ENCODE measurements at regions not wholly inside any gene's neighbourhood (a gene's known extent, or its start where the extent isn't known, plus 50 kb on each side); places are given as distances from the start of the nearest gene placed in this dataset.

DNA sequence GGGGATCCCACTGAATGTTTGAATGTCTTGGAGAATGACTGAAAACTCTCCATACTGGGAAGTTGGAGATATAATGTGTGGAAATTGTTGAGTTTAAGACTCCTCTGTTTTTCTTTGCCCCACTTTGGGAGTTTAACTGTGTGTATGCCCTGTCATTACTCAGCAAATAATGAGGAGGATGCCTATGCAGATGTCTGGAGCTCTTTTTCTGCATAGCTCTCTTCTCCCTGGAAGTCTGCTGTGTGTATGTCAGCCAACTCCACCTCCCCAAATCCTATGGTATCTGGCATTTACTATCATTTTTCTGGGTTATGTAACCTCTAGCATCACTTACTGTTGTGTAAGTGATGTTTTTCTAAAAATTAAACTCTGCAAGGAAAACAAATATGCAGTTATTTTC, 122.2 kb downstream of the ANKRD7 start:
- ChIA-PET POLR2A (ENCODE audit: low non-redundant PET) (no interaction called here), CTCF (no interaction called here)
- no peaks in the 10 kb centered on the region for H3K27me3 ChIP-seq (replicated peaks; ENCODE audit: insufficient read depth, low read depth, low read length, poor library complexity)
- no peak overlapping the region for H3K4me3 ChIP-seq (ENCODE audit: low read depth, low read length, poor library complexity, severe bottlenecking)
- DNase-seq (ENCODE audit: low spot score) = no peak
- no peaks in the 10 kb centered on the region for H3K4me1 ChIP-seq (ENCODE audit: insufficient read depth, low read length, poor library complexity, severe bottlenecking)
- H3K27ac ChIP-seq (ENCODE audit: low read depth, low read length, poor library complexity, severe bottlenecking) = no peak overlapping the region
- BruUV-seq (replicated peaks) = no TSS peak
- intact Hi-C loops (cut with micrococcal nuclease; ENCODE audit: unreplicated experiment) = no loop called here
- TF ChIP-seq EZH2 (IDR thresholded peaks at IDR 0.05; ENCODE audit: borderline replicate concordance, low read depth, low read length, poor library complexity, severe bottlenecking) = no peak
- TF ChIP-seq, protein P1, sequence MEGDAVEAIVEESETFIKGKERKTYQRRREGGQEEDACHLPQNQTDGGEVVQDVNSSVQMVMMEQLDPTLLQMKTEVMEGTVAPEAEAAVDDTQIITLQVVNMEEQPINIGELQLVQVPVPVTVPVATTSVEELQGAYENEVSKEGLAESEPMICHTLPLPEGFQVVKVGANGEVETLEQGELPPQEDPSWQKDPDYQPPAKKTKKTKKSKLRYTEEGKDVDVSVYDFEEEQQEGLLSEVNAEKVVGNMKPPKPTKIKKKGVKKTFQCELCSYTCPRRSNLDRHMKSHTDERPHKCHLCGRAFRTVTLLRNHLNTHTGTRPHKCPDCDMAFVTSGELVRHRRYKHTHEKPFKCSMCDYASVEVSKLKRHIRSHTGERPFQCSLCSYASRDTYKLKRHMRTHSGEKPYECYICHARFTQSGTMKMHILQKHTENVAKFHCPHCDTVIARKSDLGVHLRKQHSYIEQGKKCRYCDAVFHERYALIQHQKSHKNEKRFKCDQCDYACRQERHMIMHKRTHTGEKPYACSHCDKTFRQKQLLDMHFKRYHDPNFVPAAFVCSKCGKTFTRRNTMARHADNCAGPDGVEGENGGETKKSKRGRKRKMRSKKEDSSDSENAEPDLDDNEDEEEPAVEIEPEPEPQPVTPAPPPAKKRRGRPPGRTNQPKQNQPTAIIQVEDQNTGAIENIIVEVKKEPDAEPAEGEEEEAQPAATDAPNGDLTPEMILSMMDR (conservative IDR thresholded peaks at IDR 0.05; ENCODE audit: low read depth, low read length) = no peak
- H3K9me3 ChIP-seq (ENCODE audit: low read depth, low read length, poor library complexity, severe bottlenecking) = no peaks in the 10 kb centered on the region
- H3K36me3 ChIP-seq (ENCODE audit: insufficient read depth, low read length, poor library complexity, severe bottlenecking) = no peaks in the 10 kb centered on the region

DNA sequence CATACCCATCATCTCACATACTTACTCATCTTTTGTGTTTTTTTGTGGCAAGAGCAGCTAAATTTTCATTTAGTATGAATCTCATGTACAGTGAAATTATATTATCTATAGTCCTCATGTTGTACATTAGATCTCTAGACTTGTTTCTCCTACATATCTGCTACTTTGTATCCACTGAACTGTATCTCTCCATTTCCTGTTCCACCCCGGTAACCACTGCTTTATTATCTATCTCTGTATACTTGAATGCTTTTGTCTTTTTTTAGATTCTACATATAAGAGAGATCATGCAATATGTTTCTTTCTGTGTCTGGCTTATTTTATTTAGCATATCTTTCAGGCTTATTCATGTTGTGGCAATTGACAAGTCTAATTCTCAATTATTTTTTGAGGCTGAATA, 125.1 kb downstream of the ANKRD7 start:
- TF ChIP-seq EZH2 (IDR thresholded peaks at IDR 0.05; ENCODE audit: borderline replicate concordance, low read depth, low read length, poor library complexity, severe bottlenecking) = no peak
- TF ChIP-seq, protein P1 (conservative IDR thresholded peaks at IDR 0.05; ENCODE audit: low read depth, low read length) = no peak
- Histone ChIP-seq H3K9me3 (ENCODE audit: low read depth, low read length, poor library complexity, severe bottlenecking) (no peaks in the 10 kb centered on the region), H3K4me3 (ENCODE audit: low read depth, low read length, poor library complexity, severe bottlenecking) (no peak overlapping the region), H3K27ac (ENCODE audit: low read depth, low read length, poor library complexity, severe bottlenecking) (no peak overlapping the region), H3K4me1 (ENCODE audit: insufficient read depth, low read length, poor library complexity, severe bottlenecking) (no peaks in the 10 kb centered on the region), H3K27me3 (replicated peaks; ENCODE audit: insufficient read depth, low read depth, low read length, poor library complexity) (no peaks in the 10 kb centered on the region), H3K36me3 (ENCODE audit: insufficient read depth, low read length, poor library complexity, severe bottlenecking) (no peaks in the 10 kb centered on the region)
- BruUV-seq (replicated peaks) = no TSS peak
- ChIA-PET POLR2A (ENCODE audit: low non-redundant PET) (no interaction called here), CTCF (no interaction called here)
- intact Hi-C loops (cut with micrococcal nuclease; ENCODE audit: unreplicated experiment) = loop anchor here (5.0 to 10.0 kb wide), 3 partner anchors 545 to 1925 kb away; partner anchors contain the start of gene KCND2
- DNase-seq (ENCODE audit: low spot score) = no peak

DNA sequence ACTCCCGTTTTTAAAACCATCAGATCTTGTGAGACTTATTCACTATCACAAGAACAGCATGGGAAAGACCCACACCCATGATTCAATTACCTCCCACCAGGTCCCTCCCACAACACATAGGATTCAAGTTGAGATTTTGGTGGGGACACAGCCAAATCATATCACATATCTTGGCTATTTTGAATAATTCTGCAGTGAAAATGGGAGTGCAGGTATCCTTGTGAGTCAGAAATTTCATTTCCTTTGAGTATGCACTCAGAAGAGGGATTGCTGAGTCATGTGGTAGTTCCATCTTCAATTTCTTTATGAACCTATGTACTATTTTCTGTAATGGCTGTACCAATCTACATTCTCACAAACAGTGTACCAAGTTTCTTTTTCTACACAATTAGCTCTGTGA, 125.8 kb downstream of the ANKRD7 start:
- no peaks in the 10 kb centered on the region for H3K27me3 ChIP-seq (replicated peaks; ENCODE audit: insufficient read depth, low read depth, low read length, poor library complexity)
- H3K36me3 ChIP-seq (ENCODE audit: insufficient read depth, low read length, poor library complexity, severe bottlenecking) = no peaks in the 10 kb centered on the region
- no peak overlapping the region for H3K4me3 ChIP-seq (ENCODE audit: low read depth, low read length, poor library complexity, severe bottlenecking)
- intact Hi-C loops (cut with micrococcal nuclease; ENCODE audit: unreplicated experiment) = loop anchor here (5.0 to 10.0 kb wide), 3 partner anchors 545 to 1925 kb away; partner anchors contain the start of gene KCND2
- no peaks in the 10 kb centered on the region for H3K4me1 ChIP-seq (ENCODE audit: insufficient read depth, low read length, poor library complexity, severe bottlenecking)
- H3K9me3 ChIP-seq (ENCODE audit: low read depth, low read length, poor library complexity, severe bottlenecking) = no peaks in the 10 kb centered on the region
- H3K27ac ChIP-seq (ENCODE audit: low read depth, low read length, poor library complexity, severe bottlenecking) = no peak overlapping the region
- ChIA-PET CTCF (no interaction called here), POLR2A (ENCODE audit: low non-redundant PET) (no interaction called here)
- no peak for TF ChIP-seq EZH2 (IDR thresholded peaks at IDR 0.05; ENCODE audit: borderline replicate concordance, low read depth, low read length, poor library complexity, severe bottlenecking)
- TF ChIP-seq, protein P1 (conservative IDR thresholded peaks at IDR 0.05; ENCODE audit: low read depth, low read length) = no peak
- DNase-seq (ENCODE audit: low spot score) = no peak
- BruUV-seq (replicated peaks) = no TSS peak

Measured in A673 (cell line).